Breast epithelium (tissue), 3 donors: ENCODE measurements at regions not wholly inside any gene's neighbourhood (a gene's known extent, or its start where the extent isn't known, plus 50 kb on each side); places are given as distances from the start of the nearest gene placed in this dataset.

Experiments used
- CTCF ChIP-seq, 3 donors: fragments of 450-650 bp; IDR thresholded peaks; one replicate each; pipeline ENCODE4 v1.5.1; 2016 to 2017; ENCODE audit warnings: antibody characterized with exemption in 3 of 3, mild to moderate bottlenecking in 3 of 3, moderate library complexity in 3 of 3
- POLR2A ChIP-seq: fragments of 450-650 bp; IDR thresholded peaks from one replicate; pipeline ENCODE4 v1.6.1; 2016; ENCODE audit warnings: antibody characterized with exemption, mild to moderate bottlenecking, moderate library complexity
- POLR2AphosphoS5 ChIP-seq, 3 donors: sonication (generic); formaldehyde crosslinking; IDR thresholded peaks; one replicate each; pipeline ENCODE4 v1.6.1; 2017; ENCODE audit warnings: antibody characterized with exemption in 3 of 3

DNA sequence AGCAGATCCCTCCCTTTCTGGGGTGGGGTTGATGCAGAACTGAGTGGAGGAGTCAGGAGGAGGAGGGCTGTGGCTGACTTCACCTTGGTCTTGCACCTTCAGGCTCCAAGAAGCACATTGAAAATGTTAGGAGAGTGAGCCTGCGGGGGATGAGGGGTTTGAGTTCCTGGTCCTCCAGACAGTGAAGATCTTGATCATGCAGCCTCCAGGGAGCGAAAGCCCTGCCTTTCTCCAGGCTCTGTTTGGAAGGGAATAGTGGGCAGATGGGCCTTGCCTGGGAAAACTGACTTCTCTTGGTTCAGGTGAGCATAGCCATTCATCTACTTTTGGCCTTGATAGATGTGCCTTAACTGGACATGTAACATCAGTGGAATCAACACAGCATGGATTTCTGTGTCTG lies 267.6 kb upstream of the B3GAT1 start:
- no peak for TF ChIP-seq CTCF (IDR thresholded peaks at IDR 0.05)
- no peak for TF ChIP-seq POLR2A
- TF ChIP-seq POLR2AphosphoS5 (IDR thresholded peaks at IDR 0.05) = no peak
